Esophagus muscularis mucosa (tissue), 4 donors: ENCODE measurements at regions not wholly inside any gene's neighbourhood (a gene's known extent, or its start where the extent isn't known, plus 50 kb on each side); places are given as distances from the start of the nearest gene placed in this dataset.

Source experiments
- DNase-seq: peaks from one replicate; pipeline ENCODE4 v3.0.0-alpha.2; 2017; ENCODE audit errors: extremely low spot score
- H3K27ac ChIP-seq, 4 donors: fragments of 200-600 bp; sonication (generic); replicated peaks in 1 of 4; 1 replicate in 3 of 4; 2 replicates in 1 of 4; pipeline ENCODE4 v1.5.1; 2016 to 2019; ENCODE audit warnings: mild to moderate bottlenecking in 1 of 4
- H3K27me3 ChIP-seq, 4 donors: fragments of 200-600 bp; sonication (generic); one replicate each; pipeline versions ENCODE4 v1.5.1 to v1.6.0; 2016 to 2019
- H3K36me3 ChIP-seq, 4 donors: fragments of 200-600 bp; sonication (generic); one replicate each; pipeline ENCODE4 v1.5.1; 2016 to 2019
- H3K4me1 ChIP-seq, 4 donors: fragments of 200-600 bp; sonication (generic); one replicate each; pipeline ENCODE4 v1.5.1; 2016 to 2019
- H3K4me3 ChIP-seq, 4 donors: fragments of 200-600 bp; sonication (generic); 1 replicate in 2 of 4; 2 replicates in 2 of 4; pipeline ENCODE4 v1.5.1; 2016 to 2019; ENCODE audit warnings: mild to moderate bottlenecking in 4 of 4, moderate library complexity in 1 of 4
- H3K9me3 ChIP-seq, 4 donors: fragments of 200-600 bp; sonication (generic); 1 replicate in 3 of 4; 2 replicates in 1 of 4; pipeline ENCODE4 v1.5.1; 2016 to 2019
- EP300 ChIP-seq: sonication (generic); formaldehyde crosslinking; IDR thresholded peaks from one replicate; pipeline ENCODE4 v1.6.1; 2017; ENCODE audit warnings: antibody characterized with exemption
- POLR2A ChIP-seq: fragments of 450-650 bp; IDR thresholded peaks from one replicate; pipeline ENCODE4 v1.6.1; 2017; ENCODE audit warnings: antibody characterized with exemption, moderate library complexity, mild to moderate bottlenecking, low read depth
- POLR2AphosphoS5 ChIP-seq, 2 donors: sonication (generic); formaldehyde crosslinking; IDR thresholded peaks; one replicate each; pipeline ENCODE4 v1.6.1; 2017; ENCODE audit warnings: antibody characterized with exemption in 2 of 2
- WGBS: methylation state at CpG from one replicate; pipeline ENCODE4 v1.1.5; 2018; 5-methylcytosine and 5-hydroxymethylcytosine counted together
- intact Hi-C: fragments of 100-400 bp; cut with DNase I; formaldehyde crosslinking; loops from one replicate; pipeline ENCODE4 v1.15.1; 2023
- TF ChIP-seq, protein P1 (sequence below), 3 experiments: fragments of 200-600 bp in 2 of 3; fragments of 450-650 bp in 1 of 3; sonication (generic) in 2 of 3; IDR thresholded peaks; one replicate each; pipeline ENCODE4 v1.5.1; 2017 to 2019; ENCODE audit warnings: antibody characterized with exemption in 3 of 3, mild to moderate bottlenecking in 2 of 3, moderate library complexity in 1 of 3

DNA sequence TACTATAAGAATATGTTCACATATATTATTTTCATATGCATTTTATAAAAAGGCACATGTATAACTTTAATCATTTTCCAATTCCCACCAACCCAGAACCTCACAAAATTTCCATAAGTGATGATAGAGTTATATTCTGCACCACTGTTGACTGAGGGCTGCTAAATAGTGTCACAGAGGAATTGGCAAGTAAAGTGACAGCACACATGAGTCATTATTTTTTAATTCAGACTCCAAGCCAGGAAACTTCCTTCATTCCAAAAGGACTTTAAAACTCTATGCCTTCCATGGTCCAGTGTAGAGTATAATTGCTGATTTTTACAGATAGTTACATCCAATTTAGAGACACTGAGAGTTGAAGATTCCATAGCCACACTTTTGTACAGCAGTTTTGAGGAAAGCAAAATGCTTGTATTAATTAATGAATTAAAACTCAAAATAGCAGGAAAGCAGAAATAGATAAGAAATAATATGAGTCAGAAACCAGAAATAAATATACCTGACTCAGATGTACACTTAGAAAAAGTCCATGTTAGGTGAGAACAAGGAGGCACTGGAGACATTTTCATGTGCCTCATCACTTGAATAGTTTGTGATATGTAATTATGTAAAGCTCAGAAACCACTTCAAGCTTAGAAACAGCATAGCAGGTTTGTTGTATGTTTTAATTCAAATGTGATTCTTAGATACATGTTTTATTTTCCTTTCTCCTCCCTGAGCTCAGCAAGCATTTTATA, 425.2 kb upstream of the OPRM1 start:
- H3K27ac ChIP-seq: no peak overlapping the region
- TF ChIP-seq, protein P1, sequence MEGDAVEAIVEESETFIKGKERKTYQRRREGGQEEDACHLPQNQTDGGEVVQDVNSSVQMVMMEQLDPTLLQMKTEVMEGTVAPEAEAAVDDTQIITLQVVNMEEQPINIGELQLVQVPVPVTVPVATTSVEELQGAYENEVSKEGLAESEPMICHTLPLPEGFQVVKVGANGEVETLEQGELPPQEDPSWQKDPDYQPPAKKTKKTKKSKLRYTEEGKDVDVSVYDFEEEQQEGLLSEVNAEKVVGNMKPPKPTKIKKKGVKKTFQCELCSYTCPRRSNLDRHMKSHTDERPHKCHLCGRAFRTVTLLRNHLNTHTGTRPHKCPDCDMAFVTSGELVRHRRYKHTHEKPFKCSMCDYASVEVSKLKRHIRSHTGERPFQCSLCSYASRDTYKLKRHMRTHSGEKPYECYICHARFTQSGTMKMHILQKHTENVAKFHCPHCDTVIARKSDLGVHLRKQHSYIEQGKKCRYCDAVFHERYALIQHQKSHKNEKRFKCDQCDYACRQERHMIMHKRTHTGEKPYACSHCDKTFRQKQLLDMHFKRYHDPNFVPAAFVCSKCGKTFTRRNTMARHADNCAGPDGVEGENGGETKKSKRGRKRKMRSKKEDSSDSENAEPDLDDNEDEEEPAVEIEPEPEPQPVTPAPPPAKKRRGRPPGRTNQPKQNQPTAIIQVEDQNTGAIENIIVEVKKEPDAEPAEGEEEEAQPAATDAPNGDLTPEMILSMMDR (IDR thresholded peaks at IDR 0.05): no peak
- TF ChIP-seq EP300 (no peak), POLR2A (no peak), POLR2AphosphoS5 (IDR thresholded peaks at IDR 0.05) (no peak)
- no peak for DNase-seq
- intact Hi-C loops: no loop called here
- peaks cover 0 to 5% (median under 1%) of the 10 kb centered on the region in 4 donors for H3K4me1 ChIP-seq
- no peak overlapping the region for H3K4me3 ChIP-seq
- H3K36me3 ChIP-seq: no peaks in the 10 kb centered on the region
- no peaks in the 10 kb centered on the region for H3K27me3 ChIP-seq
- no peaks in the 10 kb centered on the region for H3K9me3 ChIP-seq

GRCh38 chr6:153602401-153602800, 436.6 kb upstream of the OPRM1 start:
- H3K36me3 ChIP-seq: no peaks in the 10 kb centered on the region
- no peak overlapping the region for H3K27ac ChIP-seq
- H3K9me3 ChIP-seq: no peaks in the 10 kb centered on the region
- WGBS: 68% methylated on average over 2 of the region's 2 CpGs
- intact Hi-C loops: no loop called here
- TF ChIP-seq EP300: no peak
- no peak for TF ChIP-seq POLR2A
- TF ChIP-seq POLR2AphosphoS5 (IDR thresholded peaks at IDR 0.05): no peak
- TF ChIP-seq, protein P1 (IDR thresholded peaks at IDR 0.05): no peak
- no peaks in the 10 kb centered on the region for H3K27me3 ChIP-seq
- no peak for DNase-seq
- peaks cover 0 to 8% (median 3%) of the 10 kb centered on the region in 4 donors for H3K4me1 ChIP-seq
- no peak overlapping the region for H3K4me3 ChIP-seq

GRCh38 chr6:153599901-153600300, 439.1 kb upstream of the OPRM1 start:
- DNase-seq: no peak
- Histone ChIP-seq H3K4me1 (peaks cover 0 to 21% (median 14%) of the 10 kb centered on the region in 4 donors), H3K27me3 (no peaks in the 10 kb centered on the region), H3K36me3 (no peaks in the 10 kb centered on the region), H3K9me3 (no peaks in the 10 kb centered on the region), H3K4me3 (no peak overlapping the region), H3K27ac (no peak overlapping the region)
- intact Hi-C loops: no loop called here
- TF ChIP-seq, protein P1 (IDR thresholded peaks at IDR 0.05): no peak
- TF ChIP-seq EP300 (no peak), POLR2AphosphoS5 (IDR thresholded peaks at IDR 0.05) (no peak), POLR2A (no peak)
- WGBS: 47% methylated on average over 1 of the region's 1 CpG

GRCh38 chr6:153595903-153596302, 443.1 kb upstream of the OPRM1 start:
- H3K27ac ChIP-seq: peak overlapping the region in 1 of 4 donors; percentile 6
- no peak for TF ChIP-seq POLR2AphosphoS5 (IDR thresholded peaks at IDR 0.05)
- peaks cover 0 to 22% (median 17%) of the 10 kb centered on the region in 4 donors for H3K4me1 ChIP-seq
- no peaks in the 10 kb centered on the region for H3K27me3 ChIP-seq
- intact Hi-C loops: no loop called here
- no peak for DNase-seq
- H3K9me3 ChIP-seq: no peaks in the 10 kb centered on the region
- 59% methylated on average over 2 of the region's 2 CpGs for WGBS
- H3K36me3 ChIP-seq: no peaks in the 10 kb centered on the region
- H3K4me3 ChIP-seq: no peak overlapping the region

GRCh38 chr6:153594871-153595270, 444.2 kb upstream of the OPRM1 start:
- H3K27ac ChIP-seq: no peak overlapping the region
- H3K36me3 ChIP-seq: no peaks in the 10 kb centered on the region
- no peaks in the 10 kb centered on the region for H3K27me3 ChIP-seq
- DNase-seq: no peak
- WGBS: 41% methylated on average over 1 of the region's 1 CpG
- no peak overlapping the region for H3K4me3 ChIP-seq
- peaks cover 0 to 17% (median 14%) of the 10 kb centered on the region in 4 donors for H3K4me1 ChIP-seq
- no peak for TF ChIP-seq EP300
- TF ChIP-seq, protein P1 (IDR thresholded peaks at IDR 0.05): no peak
- TF ChIP-seq POLR2AphosphoS5 (IDR thresholded peaks at IDR 0.05): no peak
- TF ChIP-seq POLR2A: no peak
- no peaks in the 10 kb centered on the region for H3K9me3 ChIP-seq
- intact Hi-C loops: no loop called here
